K562 (cell line): ENCODE measurements at regions not wholly inside any gene's neighbourhood (a gene's known extent, or its start where the extent isn't known, plus 50 kb on each side); places are given as distances from the start of the nearest gene placed in this dataset.

Experiments
- ATAC-seq: fragments of 200-7000 bp; cut with Tn5 transposase; 3 replicates; pipeline ENCODE4 v1.9.1; 2020; ENCODE audit warnings: moderate library complexity
- BruUV-seq: library from RNA; stranded (reverse); fragments of 400-500 nt; replicated peaks from 2 replicates; lab custom pipeline; 2021; lab: Mats Ljungman, UMichigan
- CTCF ChIA-PET: fragments of 300-600 bp; formaldehyde crosslinking; extraction: SDS; loops from one replicate; lab custom pipeline; 2021; ENCODE audit warnings: low intra/inter-chr PET ratio; lab: Yijun Ruan, JAX
- POLR2A ChIA-PET: fragments of 300-600, 350-650 bp; sonication (Branson Sonifier 250); formaldehyde crosslinking; extraction: SDS; loops from one replicate; lab custom pipeline; 2021; ENCODE audit warnings: antibody characterized with exemption, inconsistent platforms; lab: Yijun Ruan, JAX
- DNase-seq, 4 experiments: peaks; one replicate each; pipeline versions ENCODE4 v3.0.0 to v3.0.0-alpha.2; 2011 to 2018; ENCODE audit warnings: low spot score in 3 of 4, mixed read lengths in 3 of 4; ENCODE audit errors: extremely low read depth in 1 of 4
- FAIRE-seq: peaks from 2 replicates; lab custom pipeline; 2011; peaks lifted over from hg19 to GRCh38; lab: Jason Lieb, UNC
- H2AFZ ChIP-seq: 2 replicates; pipeline ENCODE4 v1.6.0; 2011; ENCODE audit warnings: low read depth, low read length, control low read depth, inconsistent platforms
- H3K27ac ChIP-seq: fragments of 200-600 bp; 3 replicates; pipeline ENCODE4 v1.8.0; 2011; ENCODE audit warnings: low read depth, mild to moderate bottlenecking, control low read depth, inconsistent platforms, low read length, moderate library complexity, mixed read lengths; ENCODE audit errors: extremely low read depth
- H3K27me3 ChIP-seq, 2 experiments: fragments of 300-600 bp in 1 of 2; 2 replicates in 1 of 2; 3 replicates in 1 of 2; pipeline versions ENCODE4 v1.6.0 to v1.8.0; 2011; ENCODE audit warnings: inconsistent platforms in 2 of 2, low read length in 2 of 2, mild to moderate bottlenecking in 1 of 2, mixed read lengths in 1 of 2, moderate library complexity in 1 of 2; ENCODE audit not compliant: control insufficient read depth in 2 of 2, insufficient read depth in 2 of 2
- H3K36me3 ChIP-seq: fragments of 300-600 bp; 3 replicates; pipeline ENCODE4 v1.8.0; 2011; ENCODE audit warnings: mild to moderate bottlenecking, low read length, inconsistent platforms; ENCODE audit not compliant: control insufficient read depth, insufficient read depth
- H3K4me1 ChIP-seq, 2 experiments: fragments of 200-600 bp in 1 of 2; replicated peaks in 1 of 2; 2 replicates in 1 of 2; 3 replicates in 1 of 2; pipeline versions ENCODE4 v1.5.1 to v1.8.0; 2011; ENCODE audit warnings: inconsistent platforms in 2 of 2, low read length in 2 of 2, mild to moderate bottlenecking in 1 of 2, mixed read lengths in 1 of 2, moderate library complexity in 1 of 2; ENCODE audit not compliant: control insufficient read depth in 2 of 2, insufficient read depth in 2 of 2
- H3K4me2 ChIP-seq: 2 replicates; pipeline ENCODE4 v1.6.1; 2011; ENCODE audit warnings: low read length, control low read depth, inconsistent platforms, mixed read lengths; ENCODE audit not compliant: insufficient read depth
- H3K4me3 ChIP-seq: fragments of 200-600 bp; sonication (generic), shearing (Covaris generic); 2 replicates; pipeline ENCODE4 v1.5.1; 2016; ENCODE audit warnings: control low read depth, inconsistent platforms
- H3K79me2 ChIP-seq: fragments of 200-600 bp; 3 replicates; pipeline ENCODE4 v1.8.0; 2011; ENCODE audit warnings: low read length, inconsistent platforms; ENCODE audit not compliant: control insufficient read depth, insufficient read depth
- H3K9ac ChIP-seq, 2 experiments: 2 replicates each; pipeline versions ENCODE4 v1.6.0 to v1.6.1; 2011; ENCODE audit warnings: low read depth in 2 of 2, low read length in 2 of 2, control low read depth in 1 of 2, inconsistent platforms in 1 of 2, mild to moderate bottlenecking in 1 of 2, mixed read lengths in 1 of 2; ENCODE audit not compliant: insufficient read depth in 1 of 2
- H3K9me1 ChIP-seq: one replicate; pipeline ENCODE4 v1.6.0; 2011; ENCODE audit warnings: inconsistent platforms, mild to moderate bottlenecking, low read length, moderate library complexity; ENCODE audit not compliant: control insufficient read depth, insufficient read depth
- H3K9me3 ChIP-seq: replicated peaks from 2 replicates; pipeline ENCODE4 v1.5.1; 2011; ENCODE audit warnings: low read depth, low read length, inconsistent platforms; ENCODE audit not compliant: control insufficient read depth, insufficient read depth
- H4K20me1 ChIP-seq: replicated peaks from 2 replicates; pipeline ENCODE4 v1.6.1; 2011; ENCODE audit warnings: low read length, inconsistent platforms, mixed read lengths; ENCODE audit not compliant: control insufficient read depth, insufficient read depth
- ARID1B ChIP-seq: fragments of 450-650 bp; IDR thresholded peaks from 2 replicates; pipeline ENCODE4 v1.6.1; 2016; ENCODE audit warnings: antibody characterized with exemption, mild to moderate bottlenecking, inconsistent platforms
- CHCHD3 ChIP-seq: fragments of 250-450 bp; sonication (Bioruptor Pico); IDR thresholded peaks from 2 replicates; pipeline ENCODE4 v2.1.2; 2022; ENCODE audit warnings: mild to moderate bottlenecking
- ZNF140 ChIP-seq: fragments of 250-450 bp; sonication (Bioruptor Pico); IDR thresholded peaks from 2 replicates; pipeline ENCODE4 v1.8.0; 2021; ENCODE audit warnings: moderate library complexity, mild to moderate bottlenecking, inconsistent platforms
- ZNF518B ChIP-seq: fragments of 250-450 bp; sonication (Bioruptor Pico); IDR thresholded peaks from 2 replicates; pipeline ENCODE4 v1.5.0; 2021; ENCODE audit warnings: mild to moderate bottlenecking, moderate library complexity
- whole genome bisulfite sequencing: fragments of 100-300 bp; shearing (Covaris generic); methylation state at CpG from one replicate; pipeline ENCODE4 v1.1.6; 2016; ENCODE audit warnings: low coverage, mixed read lengths; ENCODE audit not compliant: insufficient coverage; ENCODE audit errors: missing lambda C conversion rate; 5-methylcytosine and 5-hydroxymethylcytosine counted together
- in situ Hi-C: fragments of 300-500 bp; cut with MboI; formaldehyde crosslinking; loops from 4 replicates; pipeline ENCODE4 v1.15.0; 2018; ENCODE audit warnings: inconsistent platforms, mixed read lengths
- intact Hi-C: fragments of 100-400 bp; cut with micrococcal nuclease; formaldehyde crosslinking; loops from 2 replicates; pipeline ENCODE4 v1.14.2; 2022

GRCh38 chr5:52725065-52725746 is 62.5 kb upstream of the ITGA1 start (continued):
- TF ChIP-seq ZNF518B (CRISPR knock-in tag) (no peak), ARID1B (no peak), ZNF140 (no peak)

- Histone ChIP-seq H3K36me3 (no peaks in the 10 kb centered on the region), H3K4me1 (no peaks in the 10 kb centered on the region), H4K20me1 (no peaks in the 10 kb centered on the region), H3K9me3 (no peaks in the 10 kb centered on the region), H3K4me3 (no peak overlapping the region), H3K4me2 (no peak overlapping the region), H3K27ac (no peak overlapping the region), H3K9me1 (no peaks in the 10 kb centered on the region), H3K79me2 (no peaks in the 10 kb centered on the region), H2AFZ (no peak overlapping the region), H3K9ac (no peak overlapping the region), H3K27me3 (no peaks in the 10 kb centered on the region)
- FAIRE-seq (no peak), DNase-seq (no peak), ATAC-seq (no peak)
- BruUV-seq = no TSS peak
- 0% methylated on average over 3 of the region's 3 CpGs for WGBS
- ChIA-PET CTCF (no interaction called here), POLR2A (no interaction called here)
- TF ChIP-seq CHCHD3 = no peak
- in situ Hi-C loops (no loop called here), intact Hi-C loops (no loop called here)
These were observed 61.9 kb upstream of the ITGA1 start for GRCh38 chr5:52725808-52726207.
